CD1c-positive myeloid dendritic cell (primary cell): ENCODE measurements at regions not wholly inside any gene's neighbourhood (a gene's known extent, or its start where the extent isn't known, plus 50 kb on each side); places are given as distances from the start of the nearest gene placed in this dataset.

Experiments used
- DNase-seq: peaks from one replicate; pipeline ENCODE4 v3.0.0-alpha.2; 2016; ENCODE audit errors: extremely low spot score

DNA sequence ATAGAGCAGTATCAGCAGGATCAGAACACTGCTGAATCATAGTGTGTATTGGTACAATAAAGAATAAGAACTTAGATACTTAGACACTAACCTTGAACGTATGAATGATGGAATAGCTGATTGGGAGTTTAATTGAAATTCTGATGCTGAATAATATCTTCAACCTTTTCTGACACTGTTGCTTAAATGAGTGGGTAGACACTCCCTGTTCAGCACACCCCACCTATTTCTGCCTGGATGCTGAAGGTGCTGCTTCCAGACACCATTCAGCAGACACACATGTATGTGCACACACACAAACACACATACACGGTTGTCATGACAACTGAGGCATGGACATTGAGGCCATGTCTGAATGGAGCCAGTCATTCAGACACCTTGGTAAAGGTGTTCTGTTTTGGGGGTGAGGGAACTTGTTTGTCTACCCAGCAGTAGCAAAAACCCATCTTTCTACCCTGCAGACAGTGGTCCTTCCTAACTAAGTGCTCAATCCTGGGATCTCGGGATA lies 54.3 kb downstream of the TMEM215 start:
- no peak for DNase-seq

DNA sequence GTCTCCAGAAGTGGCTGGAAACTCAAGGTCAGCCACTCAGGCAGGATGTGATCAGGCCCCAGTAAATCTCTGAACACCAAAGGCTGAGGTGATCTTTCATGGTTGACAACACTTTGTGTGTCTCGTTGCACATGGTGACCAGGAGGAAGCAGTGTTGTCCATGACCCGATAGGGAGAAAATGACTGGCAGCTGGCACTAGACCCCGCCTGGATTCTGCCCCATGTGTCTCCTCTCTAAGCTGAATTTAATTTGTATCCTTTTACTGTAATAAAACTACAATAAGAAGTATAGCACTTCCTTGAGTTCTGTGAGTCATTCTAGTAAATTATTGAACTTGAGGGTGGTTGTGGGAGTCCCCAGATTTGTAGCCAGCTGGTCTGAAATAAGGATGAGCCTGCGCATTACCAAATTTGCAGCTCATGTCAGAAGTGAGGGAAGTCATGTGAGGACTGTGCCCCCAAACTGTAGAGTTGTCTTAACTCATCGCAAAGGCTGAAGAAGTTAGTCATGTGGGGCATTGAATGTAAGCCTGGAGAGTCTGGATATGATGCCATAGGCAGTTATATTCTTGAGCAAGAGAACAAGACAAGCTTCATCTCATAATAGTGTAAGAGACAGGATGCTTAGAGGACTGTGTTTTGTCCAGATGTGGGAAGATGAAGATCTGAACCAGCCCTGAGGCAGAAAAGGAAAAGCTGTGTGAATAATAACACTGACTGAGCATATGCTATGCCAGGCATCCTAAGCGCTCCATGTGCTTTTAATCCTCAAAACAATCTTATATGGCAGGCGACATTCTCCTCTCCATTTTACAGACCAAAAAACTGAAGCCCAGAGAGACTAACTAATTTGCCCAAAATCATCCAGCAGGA lies 55.9 kb downstream of the TMEM215 start:
- DNase-seq: no peak

DNA sequence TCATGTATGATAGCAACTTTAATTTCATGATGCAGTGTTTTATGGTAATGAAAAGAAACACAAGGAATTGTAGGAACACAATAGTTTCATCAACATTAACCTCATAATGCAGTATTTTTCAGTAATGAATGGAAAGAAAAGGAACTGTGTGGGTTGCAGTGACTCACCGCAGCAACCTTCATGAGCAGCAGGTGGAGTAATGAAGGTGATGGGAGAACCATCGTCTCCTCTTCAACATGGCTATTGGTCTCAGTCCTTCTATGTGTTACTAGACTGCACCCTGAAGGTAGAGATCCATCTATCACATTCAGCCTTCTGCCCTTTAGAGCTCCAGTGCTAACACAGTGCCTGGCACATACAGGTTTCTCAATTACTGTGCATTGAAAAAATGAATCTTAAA lies 58.0 kb downstream of the TMEM215 start:
- no peak for DNase-seq

DNA sequence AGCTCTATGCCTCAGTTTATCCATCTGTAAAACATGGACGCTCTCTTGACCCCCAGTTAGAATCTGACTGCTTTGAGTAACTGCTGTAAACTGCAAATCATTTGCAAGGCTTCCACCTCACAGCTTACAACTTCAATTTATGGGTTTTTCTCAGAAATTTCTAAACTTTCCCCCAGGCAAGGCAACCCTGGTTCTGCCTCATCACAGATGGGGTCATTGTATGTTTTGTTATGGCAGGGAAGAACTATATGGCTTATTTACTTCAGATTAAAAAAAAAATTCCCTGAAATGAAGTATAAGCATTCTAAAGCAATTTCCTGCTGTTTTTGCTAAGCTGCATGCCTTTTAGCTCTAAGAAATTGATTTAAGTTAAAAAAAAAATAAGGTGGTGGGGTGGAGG lies 60.0 kb downstream of the TMEM215 start:
- DNase-seq: no peak

DNA sequence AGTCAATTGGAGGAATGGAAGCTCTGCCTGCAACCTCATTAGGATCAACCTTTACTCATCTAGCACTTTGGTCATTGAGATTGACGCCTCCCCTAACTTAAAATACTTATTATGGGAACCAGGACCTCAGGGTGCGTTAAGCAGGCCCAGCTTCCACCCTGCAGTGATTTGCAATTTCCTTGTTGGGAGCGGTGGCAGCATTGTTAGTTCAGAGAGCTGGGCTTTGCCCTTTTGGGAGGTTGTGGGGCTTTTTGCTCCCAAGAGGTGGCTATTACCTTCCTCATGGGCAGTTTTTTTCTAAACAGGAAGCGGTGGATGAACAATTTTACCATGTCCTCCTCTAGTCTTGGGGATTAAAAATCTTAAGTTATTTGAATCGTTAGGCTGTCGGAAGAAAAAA lies 60.9 kb downstream of the TMEM215 start:
- DNase-seq: no peak

DNA sequence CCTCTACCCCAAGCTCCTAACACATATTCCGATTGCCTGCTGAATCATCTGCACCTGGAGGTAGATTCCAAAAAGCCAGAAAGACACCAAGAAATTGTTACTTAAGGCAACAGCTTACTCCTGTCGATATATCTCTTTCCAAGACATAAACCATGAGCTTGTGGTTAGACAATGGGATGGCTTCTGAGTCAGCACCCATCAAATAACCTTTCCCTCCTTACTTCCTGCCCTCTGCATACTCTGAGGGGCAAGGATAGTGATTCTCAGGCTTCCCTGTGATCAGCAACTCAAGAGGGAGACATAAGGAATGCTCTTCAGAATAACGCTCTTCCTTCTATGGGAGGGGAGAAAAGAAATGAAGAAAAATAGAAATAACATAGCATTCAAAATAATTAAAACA lies 70.9 kb downstream of the TMEM215 start:
- DNase-seq: no peak

DNA sequence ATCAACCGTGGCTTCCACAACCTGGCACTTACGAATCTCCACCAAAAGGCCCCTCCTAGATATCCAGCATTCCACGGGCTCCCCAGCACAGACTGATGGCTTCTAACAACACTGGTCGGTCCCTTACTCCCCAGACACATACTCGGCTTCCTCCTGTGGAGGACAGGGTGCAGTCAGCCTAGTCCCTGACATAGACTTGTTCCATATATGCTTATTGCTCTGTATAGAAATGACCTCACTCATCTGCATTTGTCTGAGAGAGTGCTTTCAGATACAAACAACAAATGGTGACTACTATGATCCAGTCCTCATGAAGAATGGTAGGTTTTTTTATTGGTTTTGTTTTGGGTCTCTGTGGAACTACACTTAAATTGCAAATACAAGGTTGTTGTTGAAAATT lies 72.4 kb downstream of the TMEM215 start:
- DNase-seq: no peak

DNA sequence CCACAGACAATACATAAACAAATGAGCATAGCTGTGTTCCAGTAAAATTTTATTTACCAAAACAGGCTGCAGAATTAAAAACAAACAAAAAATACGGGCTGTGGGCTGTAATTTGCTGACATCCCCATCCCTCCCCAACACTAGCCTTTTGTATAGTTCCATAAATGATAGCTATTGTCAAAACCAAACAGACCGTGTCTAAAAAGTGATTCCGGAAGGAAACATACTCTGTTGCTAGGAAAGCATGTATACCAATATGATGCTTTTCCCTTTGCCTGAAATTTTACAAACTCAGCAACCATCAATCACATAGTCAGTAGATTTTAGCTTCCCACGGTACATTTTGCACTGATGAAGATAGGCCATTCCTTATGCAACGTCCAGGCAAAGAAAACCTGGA lies 80.0 kb downstream of the TMEM215 start:
- no peak for DNase-seq

DNA sequence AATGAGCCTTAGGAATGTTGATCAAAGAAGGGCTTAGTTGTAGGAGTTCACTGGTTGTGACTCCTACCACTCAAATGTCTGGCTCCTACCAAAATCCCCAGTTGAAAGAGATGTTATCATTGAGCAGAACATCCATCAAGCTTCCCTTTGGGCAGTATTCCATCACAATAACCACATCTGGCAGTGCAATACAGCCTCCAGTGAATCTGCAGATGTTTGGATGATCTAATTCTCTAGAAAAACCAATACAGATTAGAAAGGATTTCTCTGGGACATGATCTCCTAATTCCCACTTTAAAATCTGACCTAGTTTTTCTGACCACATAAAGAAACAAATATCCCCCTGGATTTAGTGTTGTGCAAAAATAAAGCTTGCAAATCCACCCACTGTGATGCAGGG lies 81.6 kb downstream of the TMEM215 start:
- no peak for DNase-seq

DNA sequence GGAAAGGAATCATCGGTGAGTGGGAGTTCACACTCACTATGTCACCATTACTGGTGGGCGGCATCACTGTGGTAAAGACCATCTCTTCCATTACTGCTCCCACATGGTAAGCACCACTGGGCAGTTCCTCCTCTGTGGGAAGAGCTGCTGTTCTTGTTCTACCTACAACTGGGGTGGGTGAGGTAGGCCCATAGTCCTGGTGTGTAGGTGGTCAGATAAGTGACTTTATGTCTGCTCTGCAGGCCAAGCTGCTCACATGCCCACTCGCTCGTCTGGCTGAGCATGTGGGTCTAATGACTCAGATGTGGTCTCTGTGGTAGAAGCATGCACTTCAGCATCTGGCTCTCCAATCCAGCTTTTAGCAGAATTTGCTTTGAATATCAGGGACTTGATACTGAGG lies 82.9 kb downstream of the TMEM215 start:
- DNase-seq: peak; percentile 71

DNA sequence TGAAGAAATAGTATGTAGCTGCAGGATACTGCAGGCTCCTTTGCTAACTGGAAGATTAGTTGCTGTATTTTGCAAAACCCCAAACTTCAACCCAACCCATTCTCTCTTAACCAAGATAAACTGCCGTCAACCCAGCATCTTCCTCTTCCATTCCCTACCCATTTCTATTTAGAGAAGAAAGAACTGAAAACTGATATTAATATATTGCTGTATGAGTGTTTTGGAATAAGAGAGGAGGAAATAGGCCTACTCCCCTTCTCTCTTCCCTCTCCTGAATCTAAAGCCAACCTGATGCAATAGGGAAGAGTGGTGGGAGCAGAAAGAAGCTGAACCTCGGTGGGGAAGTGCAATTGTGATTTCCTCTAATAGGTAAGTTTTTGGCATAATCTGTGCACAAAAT lies 83.7 kb downstream of the TMEM215 start:
- DNase-seq: peak; percentile 54

DNA sequence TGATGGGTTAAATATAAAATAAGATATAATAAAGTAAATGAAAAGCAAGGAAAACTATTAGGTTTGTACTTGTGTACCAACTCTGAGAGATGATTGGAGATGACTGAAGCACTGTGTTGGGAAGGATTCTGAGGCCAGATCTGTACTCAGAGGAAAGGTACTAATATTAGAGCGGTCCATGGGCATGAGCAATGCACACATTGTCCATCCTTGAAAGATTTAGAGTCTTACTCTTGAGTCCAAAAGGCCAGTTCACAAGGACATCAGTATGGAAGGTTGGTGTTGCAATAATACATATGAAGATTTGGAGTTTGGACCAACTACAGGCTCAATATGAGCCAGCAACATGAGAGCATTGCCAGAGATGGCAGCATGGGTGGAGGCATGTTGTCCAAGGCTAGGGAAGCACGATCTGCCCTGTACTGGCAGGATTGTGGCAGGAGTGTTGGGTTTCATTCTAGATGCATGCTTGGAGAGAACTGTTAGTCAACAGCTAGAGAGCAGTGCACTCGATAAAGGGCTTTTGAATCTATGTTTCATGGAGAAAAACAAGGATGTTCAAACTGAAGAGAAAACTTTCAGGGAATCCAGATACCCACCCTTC lies 84.4 kb downstream of the TMEM215 start:
- no peak for DNase-seq

DNA sequence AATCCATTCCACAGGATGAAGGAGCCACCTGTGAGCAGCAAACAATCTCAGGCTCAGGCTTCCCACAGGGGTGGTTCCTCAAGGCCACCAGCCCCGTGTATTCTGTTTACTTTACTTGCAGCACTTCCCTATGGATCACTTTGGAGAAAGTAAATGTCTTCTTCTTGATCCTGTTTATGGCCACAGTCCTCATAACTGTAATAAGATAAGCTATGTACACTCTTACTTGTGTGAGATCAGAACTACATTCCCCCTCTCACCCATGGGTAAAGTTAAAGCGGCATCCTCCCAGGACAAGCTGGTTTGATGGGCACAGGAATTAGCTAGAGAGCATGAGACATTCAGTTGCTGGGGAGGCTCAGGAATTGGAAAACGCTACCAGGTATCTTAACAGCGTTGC lies 86.1 kb downstream of the TMEM215 start:
- no peak for DNase-seq

DNA sequence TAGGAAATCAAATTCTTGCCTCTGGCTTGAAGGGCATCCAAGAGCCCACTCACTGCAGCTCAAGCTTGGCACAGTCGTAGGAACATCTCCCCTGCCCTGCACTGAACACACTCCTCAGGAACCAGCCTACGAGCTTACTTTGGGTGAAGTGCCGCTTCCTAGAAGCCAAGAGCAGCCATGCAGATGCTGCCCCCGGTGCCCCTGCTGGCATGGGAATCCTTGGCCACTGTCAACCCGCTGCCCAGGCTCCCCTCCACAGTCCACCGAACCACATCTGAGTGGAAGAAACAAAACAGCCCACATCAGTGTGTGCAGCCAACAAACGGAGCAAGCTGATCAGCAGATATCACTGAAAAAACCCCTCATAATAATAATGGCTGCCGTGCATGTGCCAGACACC lies 89.8 kb downstream of the TMEM215 start:
- no peak for DNase-seq

DNA sequence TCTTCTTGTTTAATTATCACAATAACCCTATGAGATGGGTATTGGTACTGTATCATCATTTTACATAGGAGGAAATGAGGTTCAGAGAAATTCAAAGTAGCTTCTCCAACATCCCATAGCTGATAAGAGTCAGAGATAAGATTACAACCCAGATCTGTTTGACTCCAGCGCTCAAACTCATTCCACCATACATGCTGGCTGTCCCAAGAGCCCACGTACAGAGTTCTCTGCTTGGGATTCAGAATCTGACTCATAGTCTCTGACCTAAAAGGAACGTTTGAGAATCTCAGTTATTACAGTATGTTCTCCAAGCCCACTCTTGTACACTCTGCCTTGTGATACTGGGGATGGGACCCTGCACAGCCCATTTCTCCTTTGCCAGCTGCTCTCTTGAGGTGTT lies 90.2 kb downstream of the TMEM215 start:
- no peak for DNase-seq

DNA sequence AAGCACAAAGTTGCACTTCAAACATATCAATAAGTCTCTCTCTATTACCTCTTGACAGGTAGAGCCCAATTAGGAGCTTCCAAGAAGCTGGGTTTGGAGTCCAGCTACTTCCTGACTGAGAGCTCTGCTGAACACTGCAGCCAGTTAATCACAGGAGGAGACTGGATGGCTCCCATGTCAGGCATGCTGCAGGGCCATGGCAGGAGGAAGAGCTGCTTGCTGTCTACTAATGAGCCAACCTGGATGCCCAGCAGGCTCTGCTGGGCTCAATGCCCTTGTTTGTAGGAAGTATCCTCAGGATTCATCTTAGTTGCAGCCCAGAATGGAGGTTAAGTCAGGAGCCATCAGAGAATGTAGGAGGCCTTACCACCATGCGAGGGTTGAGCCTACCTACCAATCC lies 91.9 kb downstream of the TMEM215 start:
- DNase-seq: no peak

DNA sequence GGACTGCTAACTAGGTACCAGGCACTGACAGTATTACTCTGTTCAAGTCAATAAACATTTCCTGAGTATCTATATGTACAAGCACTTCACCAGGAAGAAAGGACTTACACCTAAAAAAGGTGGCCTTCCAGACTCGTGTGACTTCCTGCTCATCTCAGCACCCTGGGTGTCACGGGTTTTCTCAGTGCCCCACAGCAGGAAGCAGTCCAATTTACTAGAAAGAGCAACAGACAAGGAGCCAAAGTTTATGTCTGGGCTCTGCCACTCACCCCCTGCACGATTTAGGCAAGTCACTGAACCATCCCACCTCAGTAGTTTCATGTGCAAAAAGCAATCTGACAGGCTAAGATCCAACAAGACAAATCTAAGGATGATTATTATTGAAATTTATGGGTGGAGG lies 92.4 kb downstream of the TMEM215 start:
- DNase-seq: no peak

DNA sequence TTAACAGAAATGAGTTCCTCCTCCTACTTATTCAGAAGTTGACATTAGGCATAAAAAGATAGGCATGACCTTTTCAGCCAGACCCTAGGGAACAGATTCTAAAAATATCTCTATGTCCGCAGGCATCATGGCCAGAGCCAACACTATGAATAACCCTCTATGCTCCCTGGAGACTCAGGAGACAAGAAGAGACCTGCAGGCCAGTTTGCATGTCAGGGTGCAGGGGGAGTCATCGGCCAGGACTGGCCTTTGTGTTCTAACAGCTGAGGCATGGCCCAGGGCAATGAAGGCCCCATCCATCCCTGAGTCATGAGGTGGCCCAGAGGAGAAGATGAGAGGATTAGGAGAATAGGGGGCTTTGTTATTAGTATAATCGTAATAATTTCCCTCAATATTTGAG lies 93.8 kb downstream of the TMEM215 start:
- no peak for DNase-seq

DNA sequence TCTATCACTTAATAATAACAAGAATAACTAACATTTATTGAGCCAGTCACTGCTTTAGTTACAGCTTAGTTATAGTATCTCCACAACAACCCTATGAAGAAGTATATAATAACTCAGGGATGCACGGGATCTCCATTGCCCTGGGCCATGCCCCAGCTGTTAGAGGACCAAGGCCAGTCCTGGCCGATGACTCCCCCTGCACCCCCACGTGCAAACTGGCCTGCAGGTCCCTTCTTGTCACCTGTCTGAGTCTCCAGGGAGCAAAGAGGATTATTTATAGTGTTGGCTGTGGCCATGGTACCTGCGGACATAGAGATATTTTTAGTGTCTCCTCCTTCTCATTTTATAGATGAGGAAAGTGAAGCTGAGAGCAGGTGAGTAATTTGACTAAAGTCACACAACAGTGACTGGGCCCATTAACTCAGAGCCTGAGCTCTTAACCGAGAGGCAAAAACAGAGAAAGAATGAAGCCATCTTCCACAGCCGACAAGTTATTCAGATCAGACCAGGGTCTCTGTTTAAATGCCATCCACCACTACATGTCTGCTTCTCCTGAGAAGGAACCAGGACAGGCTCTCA lies 94.4 kb downstream of the TMEM215 start:
- no peak for DNase-seq

DNA sequence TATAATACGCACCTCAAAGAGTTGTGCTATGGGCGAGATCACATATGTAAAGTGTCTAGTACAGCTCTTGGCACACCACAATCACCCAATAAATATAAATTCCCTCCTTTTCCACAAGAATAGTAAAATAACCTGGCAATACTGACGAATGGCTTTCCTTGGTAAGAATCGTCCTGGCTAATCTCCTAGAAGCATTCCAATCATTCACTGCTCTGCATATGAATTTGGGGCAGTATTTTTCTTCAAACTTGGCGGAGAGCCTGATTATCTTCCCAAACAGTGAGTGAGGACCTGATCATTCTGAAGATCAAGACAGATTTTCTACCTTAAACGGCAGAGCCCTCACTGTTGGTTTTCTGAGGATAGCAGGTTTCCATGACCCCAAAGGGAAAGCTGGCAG lies 96.0 kb downstream of the TMEM215 start:
- DNase-seq: no peak

DNA sequence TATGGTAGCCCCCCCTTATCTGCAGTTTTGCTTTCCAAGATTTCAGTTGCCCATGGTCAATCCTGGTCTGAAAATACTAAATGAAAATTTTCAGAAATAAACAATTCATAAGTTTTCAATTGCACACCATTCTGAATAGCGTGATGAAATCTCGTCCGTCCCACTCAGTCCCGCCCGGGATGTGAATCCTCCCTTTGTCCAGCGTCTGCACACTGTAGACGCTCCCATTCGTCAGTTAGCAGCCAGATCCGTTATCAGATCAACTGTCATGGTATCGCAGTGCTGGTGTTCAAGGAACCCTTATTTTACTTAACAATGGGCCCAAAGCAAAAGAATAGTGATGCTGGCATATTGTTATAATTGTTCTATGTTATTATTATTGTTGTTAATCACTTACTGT lies 98.6 kb downstream of the TMEM215 start:
- DNase-seq: no peak

DNA sequence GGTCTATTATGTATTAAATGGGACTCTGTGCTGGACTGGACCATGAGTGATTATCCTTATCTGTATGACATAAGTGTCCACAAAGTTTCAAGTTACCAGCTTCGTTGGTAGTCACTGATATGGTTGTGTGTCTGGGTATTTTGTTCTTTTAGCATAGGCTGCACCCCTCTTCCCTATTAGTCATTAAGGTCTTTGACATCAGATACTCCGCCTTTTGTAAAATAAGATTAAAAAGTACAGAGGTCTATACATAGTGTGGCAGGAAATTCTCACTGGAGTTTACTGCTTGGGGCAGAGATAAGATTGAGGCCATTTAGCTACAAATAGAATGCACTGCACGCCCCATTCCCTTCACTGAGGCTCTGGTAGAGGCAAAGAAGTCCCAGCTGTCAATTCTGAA lies 99.4 kb downstream of the TMEM215 start:
- no peak for DNase-seq

DNA sequence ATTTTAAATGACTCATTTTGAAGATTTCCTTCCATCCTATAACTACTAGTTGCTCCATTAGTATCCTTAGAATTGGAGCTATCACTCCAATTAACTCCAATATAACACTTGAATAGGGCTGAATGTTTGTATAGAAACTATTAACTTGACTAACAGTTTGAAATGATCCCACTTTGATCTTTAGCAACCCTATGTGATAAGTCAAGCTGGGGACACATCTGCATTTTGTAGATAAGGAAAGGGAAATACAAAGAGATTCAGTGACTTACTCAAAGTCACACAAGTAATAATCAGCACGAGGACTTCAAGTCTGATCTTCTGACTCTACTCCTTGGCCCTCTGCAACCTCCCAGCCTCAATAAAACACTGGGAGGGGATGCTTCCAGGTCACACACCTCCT lies 101.1 kb downstream of the TMEM215 start:
- no peak for DNase-seq
